Vagina (tissue), 2 donors: ENCODE measurements at regions not wholly inside any gene's neighbourhood (a gene's known extent, or its start where the extent isn't known, plus 50 kb on each side); places are given as distances from the start of the nearest gene placed in this dataset.

Experiments used
- DNase-seq, 2 donors: peaks; one replicate each; pipeline ENCODE4 v3.0.0-alpha.2; 2017; ENCODE audit errors: extremely low spot score in 2 of 2
- H3K27ac ChIP-seq: fragments of 200-600 bp; sonication (generic); one replicate; pipeline ENCODE4 v1.5.1; 2019
- H3K27me3 ChIP-seq: fragments of 200-600 bp; sonication (generic); one replicate; pipeline ENCODE4 v1.5.1; 2019
- H3K36me3 ChIP-seq, 2 donors: fragments of 200-600 bp; sonication (generic); one replicate each; pipeline ENCODE4 v1.5.1; 2017 to 2019
- H3K4me1 ChIP-seq: fragments of 200-600 bp; sonication (generic); one replicate; pipeline ENCODE4 v1.5.1; 2019
- H3K4me3 ChIP-seq, 2 donors: fragments of 200-600 bp; sonication (generic); 1 replicate in 1 of 2; 2 replicates in 1 of 2; pipeline ENCODE4 v1.5.1; 2016 to 2019
- H3K9me3 ChIP-seq: fragments of 200-600 bp; sonication (generic); one replicate; pipeline ENCODE4 v1.5.1; 2019
- POLR2A ChIP-seq, 2 donors: fragments of 450-650 bp; IDR thresholded peaks; one replicate each; pipeline ENCODE4 v1.6.1; 2017; ENCODE audit warnings: antibody characterized with exemption in 2 of 2, mild to moderate bottlenecking in 2 of 2, moderate library complexity in 2 of 2
- POLR2AphosphoS5 ChIP-seq, 2 donors: sonication (generic); formaldehyde crosslinking; IDR thresholded peaks; one replicate each; pipeline ENCODE4 v1.9.0; 2017; ENCODE audit warnings: antibody characterized with exemption in 2 of 2, mild to moderate bottlenecking in 2 of 2, low read depth in 1 of 2; ENCODE audit not compliant: insufficient read depth in 1 of 2
- intact Hi-C: fragments of 100-400 bp; cut with DNase I; formaldehyde crosslinking; loops from one replicate; pipeline ENCODE4 v1.15.1; 2023
- TF ChIP-seq, protein P1 (sequence below), 3 experiments: fragments of 450-650 bp in 2 of 3; fragments of 200-600 bp in 1 of 3; sonication (generic) in 1 of 3; IDR thresholded peaks; one replicate each; pipeline ENCODE4 v1.5.1; 2017 to 2019; ENCODE audit warnings: antibody characterized with exemption in 3 of 3, mild to moderate bottlenecking in 2 of 3, moderate library complexity in 2 of 3

- no peak for DNase-seq
- TF ChIP-seq, protein P1, sequence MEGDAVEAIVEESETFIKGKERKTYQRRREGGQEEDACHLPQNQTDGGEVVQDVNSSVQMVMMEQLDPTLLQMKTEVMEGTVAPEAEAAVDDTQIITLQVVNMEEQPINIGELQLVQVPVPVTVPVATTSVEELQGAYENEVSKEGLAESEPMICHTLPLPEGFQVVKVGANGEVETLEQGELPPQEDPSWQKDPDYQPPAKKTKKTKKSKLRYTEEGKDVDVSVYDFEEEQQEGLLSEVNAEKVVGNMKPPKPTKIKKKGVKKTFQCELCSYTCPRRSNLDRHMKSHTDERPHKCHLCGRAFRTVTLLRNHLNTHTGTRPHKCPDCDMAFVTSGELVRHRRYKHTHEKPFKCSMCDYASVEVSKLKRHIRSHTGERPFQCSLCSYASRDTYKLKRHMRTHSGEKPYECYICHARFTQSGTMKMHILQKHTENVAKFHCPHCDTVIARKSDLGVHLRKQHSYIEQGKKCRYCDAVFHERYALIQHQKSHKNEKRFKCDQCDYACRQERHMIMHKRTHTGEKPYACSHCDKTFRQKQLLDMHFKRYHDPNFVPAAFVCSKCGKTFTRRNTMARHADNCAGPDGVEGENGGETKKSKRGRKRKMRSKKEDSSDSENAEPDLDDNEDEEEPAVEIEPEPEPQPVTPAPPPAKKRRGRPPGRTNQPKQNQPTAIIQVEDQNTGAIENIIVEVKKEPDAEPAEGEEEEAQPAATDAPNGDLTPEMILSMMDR (IDR thresholded peaks at IDR 0.05) = no peak
- TF ChIP-seq POLR2AphosphoS5 (IDR thresholded peaks at IDR 0.05; ENCODE audit: insufficient read depth in 1 of 2, low read depth in 1 of 2) (no peak), POLR2A (IDR thresholded peaks at IDR 0.05) (no peak)
- Histone ChIP-seq H3K4me3 (no peak overlapping the region), H3K27me3 (no peaks in the 10 kb centered on the region), H3K27ac (no peak overlapping the region), H3K36me3 (no peaks in the 10 kb centered on the region), H3K9me3 (no peaks in the 10 kb centered on the region), H3K4me1 (no peaks in the 10 kb centered on the region)
- intact Hi-C loops = no loop called here
Measured at GRCh38 chr5:175820230-175820629, 51.1 kb upstream of the CPLX2 start.
